HFFc6 (cell line): ENCODE measurements at regions not wholly inside any gene's neighbourhood (a gene's known extent, or its start where the extent isn't known, plus 50 kb on each side); places are given as distances from the start of the nearest gene placed in this dataset.

ENCODE experiments used
- DNase-seq: peaks from one replicate; pipeline ENCODE4 v3.0.0-alpha.2; 2018
- H3K27ac Mint-ChIP-seq: 2 replicates; pipeline ENCODE4 v1.8.0; 2020; ENCODE audit warnings: mild to moderate bottlenecking, mixed read lengths
- H3K27me3 Mint-ChIP-seq: 2 replicates; pipeline ENCODE4 v1.8.0; 2021; ENCODE audit warnings: mild to moderate bottlenecking, moderate library complexity, mixed read lengths; ENCODE audit not compliant: insufficient read depth
- H3K36me3 Mint-ChIP-seq: 2 replicates; pipeline ENCODE4 v1.8.0; 2021; ENCODE audit warnings: low read depth, mixed read lengths
- H3K4me1 Mint-ChIP-seq: 2 replicates; pipeline ENCODE4 v1.8.0; 2020; ENCODE audit warnings: low read depth, mixed read lengths
- H3K4me3 Mint-ChIP-seq: 2 replicates; pipeline ENCODE4 v1.8.0; 2020; ENCODE audit warnings: mild to moderate bottlenecking, moderate library complexity, mixed read lengths
- H3K9me3 Mint-ChIP-seq: 2 replicates; pipeline ENCODE4 v1.8.0; 2020; ENCODE audit warnings: mild to moderate bottlenecking, mixed read lengths
- TF ChIP-seq, protein P1 (sequence below): fragments of 200-600 bp; sonication (generic); IDR thresholded peaks from 2 replicates; pipeline ENCODE4 v1.5.0; 2021; ENCODE audit warnings: antibody characterized with exemption, mild to moderate bottlenecking

DNA sequence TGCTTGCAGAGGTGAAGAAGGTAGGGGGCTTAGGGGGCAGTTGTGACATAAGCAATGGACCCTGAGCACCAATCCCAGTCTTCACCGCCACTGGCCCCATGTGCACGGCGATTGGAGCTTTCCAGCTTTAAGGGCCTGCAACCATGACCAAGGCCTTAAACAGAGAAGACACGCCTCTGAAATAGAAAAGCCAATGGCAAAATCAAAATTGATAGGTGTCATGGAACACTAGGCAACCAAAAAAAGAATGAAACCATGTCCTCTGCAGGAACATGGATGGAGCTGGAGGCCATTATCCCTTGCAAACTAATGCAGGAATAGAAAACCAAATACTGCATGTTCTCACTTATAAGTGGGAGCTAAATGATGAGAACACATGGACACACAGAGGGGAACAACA lies 146.3 kb downstream of the SCARB1 start:
- Mint-ChIP-seq H3K27ac (no peak overlapping the region), H3K9me3 (no peaks in the 10 kb centered on the region), H3K4me3 (no peak overlapping the region), H3K36me3 (no peaks in the 10 kb centered on the region), H3K4me1 (peaks cover 48% of the 10 kb centered on the region), H3K27me3 (peaks cover 10% of the 10 kb centered on the region)
- DNase-seq, result no peak
- TF ChIP-seq, protein P1, sequence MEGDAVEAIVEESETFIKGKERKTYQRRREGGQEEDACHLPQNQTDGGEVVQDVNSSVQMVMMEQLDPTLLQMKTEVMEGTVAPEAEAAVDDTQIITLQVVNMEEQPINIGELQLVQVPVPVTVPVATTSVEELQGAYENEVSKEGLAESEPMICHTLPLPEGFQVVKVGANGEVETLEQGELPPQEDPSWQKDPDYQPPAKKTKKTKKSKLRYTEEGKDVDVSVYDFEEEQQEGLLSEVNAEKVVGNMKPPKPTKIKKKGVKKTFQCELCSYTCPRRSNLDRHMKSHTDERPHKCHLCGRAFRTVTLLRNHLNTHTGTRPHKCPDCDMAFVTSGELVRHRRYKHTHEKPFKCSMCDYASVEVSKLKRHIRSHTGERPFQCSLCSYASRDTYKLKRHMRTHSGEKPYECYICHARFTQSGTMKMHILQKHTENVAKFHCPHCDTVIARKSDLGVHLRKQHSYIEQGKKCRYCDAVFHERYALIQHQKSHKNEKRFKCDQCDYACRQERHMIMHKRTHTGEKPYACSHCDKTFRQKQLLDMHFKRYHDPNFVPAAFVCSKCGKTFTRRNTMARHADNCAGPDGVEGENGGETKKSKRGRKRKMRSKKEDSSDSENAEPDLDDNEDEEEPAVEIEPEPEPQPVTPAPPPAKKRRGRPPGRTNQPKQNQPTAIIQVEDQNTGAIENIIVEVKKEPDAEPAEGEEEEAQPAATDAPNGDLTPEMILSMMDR, result no peak

DNA sequence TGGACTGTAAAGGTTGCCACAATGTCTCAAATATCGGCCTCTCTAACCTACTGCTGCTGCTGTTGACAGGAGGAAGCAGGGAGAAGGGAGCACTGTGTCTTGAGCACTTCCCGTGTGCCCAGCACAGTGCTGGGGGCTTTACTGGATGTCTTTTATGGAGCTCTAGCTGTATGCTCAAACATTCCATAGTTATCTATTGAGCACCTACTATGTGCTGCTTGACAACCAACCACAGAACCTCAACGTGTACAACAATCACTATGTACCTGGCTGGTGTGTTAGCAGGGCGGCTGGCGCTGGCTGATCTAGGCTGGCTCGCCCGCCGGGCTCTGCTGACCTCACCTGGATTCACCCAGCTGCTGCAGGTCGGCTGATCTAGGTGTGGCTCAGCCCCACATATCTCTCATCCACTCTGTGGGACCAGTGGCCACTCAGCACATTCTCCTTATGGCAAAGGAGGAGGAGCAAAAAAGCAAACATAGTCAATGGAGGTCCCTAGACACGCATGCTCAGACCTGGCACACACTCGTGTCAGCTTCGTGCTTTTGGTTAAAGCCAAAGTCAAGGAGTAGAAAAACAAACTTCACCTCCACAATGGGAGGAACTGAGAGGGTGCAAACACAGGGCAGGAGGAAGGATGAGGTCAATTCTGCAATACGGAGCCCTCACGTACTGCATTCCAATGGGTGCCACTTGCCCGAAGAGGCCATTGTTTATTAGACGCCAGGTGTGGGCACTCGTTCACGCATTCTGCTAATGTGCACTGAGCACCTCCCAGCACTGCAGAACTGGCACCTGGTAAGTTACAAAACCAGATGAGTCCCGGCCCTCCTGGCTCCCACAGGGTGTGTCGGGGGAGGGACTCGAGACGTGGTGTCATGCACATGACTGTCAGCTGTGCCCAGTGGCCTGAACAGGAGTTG lies 147.2 kb downstream of the SCARB1 start:
- Mint-ChIP-seq H3K4me3 (no peak overlapping the region), H3K27ac (no peak overlapping the region), H3K9me3 (no peaks in the 10 kb centered on the region), H3K36me3 (no peaks in the 10 kb centered on the region), H3K27me3 (peaks cover 10% of the 10 kb centered on the region), H3K4me1 (peaks cover 46% of the 10 kb centered on the region)
- TF ChIP-seq, protein P1, result no peak
- no peak for DNase-seq

DNA sequence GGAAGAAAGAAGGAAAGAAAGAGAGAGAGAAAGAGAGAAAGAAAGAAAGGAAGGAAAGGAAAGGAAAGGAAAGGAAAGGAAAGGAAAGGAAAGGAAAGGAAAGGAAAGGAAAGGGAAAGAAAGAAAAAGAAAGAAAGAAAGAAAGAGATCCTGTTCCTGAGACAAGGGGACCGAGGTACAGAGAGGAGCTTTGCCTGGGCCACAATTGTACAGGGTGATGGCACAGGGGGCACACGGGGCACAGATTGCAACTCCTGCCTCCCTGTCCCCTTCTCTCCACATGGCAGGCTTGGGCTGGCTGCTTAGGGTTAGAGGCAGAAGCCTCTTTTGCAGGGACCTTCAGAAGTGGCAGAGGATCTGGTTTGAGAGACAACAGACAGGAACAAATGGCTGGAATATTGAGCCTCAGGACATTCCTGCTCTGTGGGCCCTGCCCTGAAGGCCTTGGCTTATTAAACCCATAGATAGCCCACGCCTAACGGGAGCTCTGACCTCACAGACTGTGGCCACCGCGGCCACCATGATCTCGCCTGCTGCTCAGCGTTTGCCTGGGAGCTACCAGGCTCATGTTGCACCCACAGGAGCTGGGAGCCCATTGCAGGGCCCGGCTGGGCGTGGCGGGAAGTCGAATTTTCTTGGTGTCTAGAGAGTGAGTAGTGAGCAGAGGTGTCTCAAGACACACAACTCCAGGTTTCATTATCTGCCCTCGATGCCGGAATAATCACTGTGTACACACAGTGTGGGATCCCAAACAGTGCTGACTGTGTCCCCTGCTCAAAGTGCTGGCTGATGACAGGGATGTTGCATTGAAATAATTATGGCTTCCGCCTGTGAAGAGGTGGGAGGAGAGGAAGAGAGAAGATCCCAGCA lies 147.9 kb upstream of the NCOR2 start:
- H3K27me3 Mint-ChIP-seq, result peaks cover 10% of the 10 kb centered on the region
- DNase-seq, result peak; percentile 38
- peak overlapping the region; percentile 13 for H3K4me3 Mint-ChIP-seq
- peak overlapping the region; percentile 24; the same call in 1 of the 2 replicates for H3K27ac Mint-ChIP-seq
- no peaks in the 10 kb centered on the region for H3K36me3 Mint-ChIP-seq
- peaks cover 34% of the 10 kb centered on the region for H3K4me1 Mint-ChIP-seq
- no peaks in the 10 kb centered on the region for H3K9me3 Mint-ChIP-seq
- TF ChIP-seq, protein P1, result no peak

DNA sequence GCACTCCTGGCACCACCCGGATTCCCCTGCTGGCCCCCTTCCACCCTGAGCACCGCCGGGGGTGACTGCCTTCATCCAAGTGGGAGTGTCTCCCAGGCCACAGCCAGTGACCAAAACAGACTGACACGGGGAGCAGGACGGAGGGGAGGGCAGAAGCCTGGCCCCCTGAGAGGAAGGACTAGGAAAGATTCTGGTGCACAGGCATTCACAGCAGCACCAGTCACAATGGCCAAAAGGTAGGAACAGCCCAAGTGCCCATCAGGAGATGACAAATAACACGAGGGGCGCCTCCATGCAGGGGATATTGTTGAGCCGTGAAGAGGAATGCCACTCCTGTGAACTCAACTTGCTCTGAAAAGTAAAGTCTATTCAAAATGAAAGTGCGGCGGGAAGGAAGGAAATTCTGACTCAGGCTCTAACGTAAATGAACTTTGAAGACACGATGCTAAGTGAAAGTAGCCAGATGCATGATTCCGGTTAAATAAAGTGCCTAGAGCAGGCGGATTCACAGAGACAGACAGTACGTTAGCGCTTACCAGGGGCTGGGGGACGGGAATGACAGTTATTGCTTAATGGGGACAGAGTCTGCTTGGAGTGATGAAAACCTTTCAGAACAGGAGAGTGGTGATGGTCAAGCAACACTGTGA lies 146.1 kb upstream of the NCOR2 start:
- Mint-ChIP-seq H3K36me3 (no peaks in the 10 kb centered on the region), H3K27me3 (peaks cover 8% of the 10 kb centered on the region), H3K4me3 (peak overlapping the region; percentile 76), H3K27ac (peak overlapping the region; percentile 79), H3K4me1 (peaks cover 35% of the 10 kb centered on the region), H3K9me3 (no peaks in the 10 kb centered on the region)
- TF ChIP-seq, protein P1, result no peak
- no peak for DNase-seq

DNA sequence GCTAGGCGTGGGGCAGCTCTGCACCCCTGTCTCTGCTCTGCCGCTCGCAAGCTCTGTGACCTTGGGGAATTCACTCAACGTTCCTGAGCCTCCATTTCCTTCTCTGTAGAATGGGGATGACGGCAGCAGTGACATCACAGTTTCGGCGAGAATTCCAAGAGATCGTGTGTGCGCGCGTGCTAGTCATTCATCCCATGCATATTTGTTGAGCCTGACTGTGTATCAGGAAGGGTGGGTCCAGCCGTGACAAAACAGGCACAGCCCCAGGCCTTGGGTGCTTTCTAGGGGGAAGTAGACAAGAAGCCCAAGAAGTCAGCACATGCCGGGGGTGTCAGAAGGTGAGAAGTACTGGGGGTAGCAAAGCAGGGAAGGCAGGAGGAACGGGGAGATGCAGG lies 145.6 kb upstream of the NCOR2 start:
- Mint-ChIP-seq H3K4me1 (peaks cover 35% of the 10 kb centered on the region), H3K27ac (peak overlapping the region; percentile 79; the same call in 1 of the 2 replicates), H3K36me3 (no peaks in the 10 kb centered on the region), H3K4me3 (peak overlapping the region; percentile 76; the same call in 1 of the 2 replicates), H3K27me3 (peaks cover 8% of the 10 kb centered on the region), H3K9me3 (no peaks in the 10 kb centered on the region)
- no peak for DNase-seq
- TF ChIP-seq, protein P1, result no peak
